ENCODE measurements at regions not wholly inside any gene's neighbourhood (a gene's known extent, or its start where the extent isn't known, plus 50 kb on each side); places are given as distances from the start of the nearest gene placed in this dataset.
"Not testable (repeated sequence)": the region's sequence is repeated elsewhere in the genome, so short reads cannot be mapped to it uniquely, and the experiment has no call there.

- no peak for DNase-seq (ENCODE audit: low read depth)
Measured at GRCh38 chr12:46491548-46491947, 119.0 kb upstream of the SLC38A2 start.

- peak; percentile 69 for DNase-seq (ENCODE audit: low read depth)
Measured at GRCh38 chr12:46490635-46491034, 118.1 kb upstream of the SLC38A2 start.

GRCh38 chr12:46489951-46490388, 117.4 kb upstream of the SLC38A2 start:
- peak; percentile 30 for DNase-seq (ENCODE audit: low read depth)

GRCh38 chr12:46487567-46488131, 115.1 kb upstream of the SLC38A2 start:
- DNase-seq (ENCODE audit: low read depth): no peak

- DNase-seq (ENCODE audit: low read depth): no peak
Measured at GRCh38 chr12:46486588-46486987, 114.0 kb upstream of the SLC38A2 start.

- no peak for DNase-seq (ENCODE audit: low read depth)
Measured at GRCh38 chr12:46485853-46486252, 113.3 kb upstream of the SLC38A2 start.

- no peak for DNase-seq (ENCODE audit: low read depth)
Measured at GRCh38 chr12:46484396-46485061, 112.0 kb upstream of the SLC38A2 start.

- peak; percentile 64 for DNase-seq (ENCODE audit: low read depth)
Measured at GRCh38 chr12:46483572-46484395, 111.2 kb upstream of the SLC38A2 start.

GRCh38 chr12:46480724-46481123, 108.2 kb upstream of the SLC38A2 start:
- DNase-seq (ENCODE audit: low read depth): no peak

GRCh38 chr12:46480316-46480715, 107.7 kb upstream of the SLC38A2 start:
- DNase-seq (ENCODE audit: low read depth): no peak

GRCh38 chr12:46478123-46478522, 105.5 kb upstream of the SLC38A2 start:
- DNase-seq (ENCODE audit: low read depth): no peak

- peak; percentile 34 for DNase-seq (ENCODE audit: low read depth)
Measured at GRCh38 chr12:46477541-46477940, 105.0 kb upstream of the SLC38A2 start.

- DNase-seq (ENCODE audit: low read depth): no peak
Measured at GRCh38 chr12:46475972-46476645, 103.5 kb upstream of the SLC38A2 start.

GRCh38 chr12:46474385-46474784, 101.8 kb upstream of the SLC38A2 start:
- DNase-seq (ENCODE audit: low read depth): not testable (repeated sequence)

GRCh38 chr12:46473634-46474329, 101.2 kb upstream of the SLC38A2 start:
- DNase-seq (ENCODE audit: low read depth): peak; percentile 95

- DNase-seq (ENCODE audit: low read depth): peak; percentile 72
Measured at GRCh38 chr12:46472893-46473633, 100.5 kb upstream of the SLC38A2 start.

- DNase-seq (ENCODE audit: low read depth): no peak
Measured at GRCh38 chr12:46472144-46472705, 99.7 kb upstream of the SLC38A2 start.

GRCh38 chr12:46471404-46471803, 98.8 kb upstream of the SLC38A2 start:
- no peak for DNase-seq (ENCODE audit: low read depth)

- peak; percentile 84 for DNase-seq (ENCODE audit: low read depth)
Measured at GRCh38 chr12:46470975-46471374, 98.4 kb upstream of the SLC38A2 start.

GRCh38 chr12:46470036-46470627, 97.6 kb upstream of the SLC38A2 start:
- peak; percentile 36 for DNase-seq (ENCODE audit: low read depth)
